GM12874 (cell line): ENCODE measurements at regions not wholly inside any gene's neighbourhood (a gene's known extent, or its start where the extent isn't known, plus 50 kb on each side); places are given as distances from the start of the nearest gene placed in this dataset.

Experiments
- TF ChIP-seq, protein P1 (sequence below): IDR thresholded peaks from 2 replicates; pipeline ENCODE4 v1.5.1; 2011; ENCODE audit warnings: low read depth, mild to moderate bottlenecking, control low read depth, low read length, moderate library complexity; ENCODE audit not compliant: insufficient read depth

DNA sequence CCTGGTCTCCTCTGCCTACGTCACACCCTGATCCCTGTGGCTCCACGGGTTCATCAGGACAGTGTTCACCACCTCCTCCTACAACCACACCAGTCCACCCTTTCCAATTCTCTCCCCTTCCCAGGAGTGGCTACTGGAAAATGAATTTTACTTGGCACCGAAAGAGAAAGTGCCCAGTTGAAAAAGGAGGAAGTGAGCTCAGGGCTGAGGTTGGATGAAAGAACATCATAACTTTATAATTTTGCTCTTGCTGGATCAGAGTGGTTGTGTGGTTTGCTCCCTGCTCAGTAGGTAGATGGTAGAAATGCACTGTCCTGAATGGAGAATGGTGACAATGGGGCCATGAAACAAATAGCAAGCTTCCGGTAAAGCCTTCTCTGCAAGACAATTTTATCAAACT, 140.3 kb upstream of the DDX18 start:
- TF ChIP-seq, protein P1, sequence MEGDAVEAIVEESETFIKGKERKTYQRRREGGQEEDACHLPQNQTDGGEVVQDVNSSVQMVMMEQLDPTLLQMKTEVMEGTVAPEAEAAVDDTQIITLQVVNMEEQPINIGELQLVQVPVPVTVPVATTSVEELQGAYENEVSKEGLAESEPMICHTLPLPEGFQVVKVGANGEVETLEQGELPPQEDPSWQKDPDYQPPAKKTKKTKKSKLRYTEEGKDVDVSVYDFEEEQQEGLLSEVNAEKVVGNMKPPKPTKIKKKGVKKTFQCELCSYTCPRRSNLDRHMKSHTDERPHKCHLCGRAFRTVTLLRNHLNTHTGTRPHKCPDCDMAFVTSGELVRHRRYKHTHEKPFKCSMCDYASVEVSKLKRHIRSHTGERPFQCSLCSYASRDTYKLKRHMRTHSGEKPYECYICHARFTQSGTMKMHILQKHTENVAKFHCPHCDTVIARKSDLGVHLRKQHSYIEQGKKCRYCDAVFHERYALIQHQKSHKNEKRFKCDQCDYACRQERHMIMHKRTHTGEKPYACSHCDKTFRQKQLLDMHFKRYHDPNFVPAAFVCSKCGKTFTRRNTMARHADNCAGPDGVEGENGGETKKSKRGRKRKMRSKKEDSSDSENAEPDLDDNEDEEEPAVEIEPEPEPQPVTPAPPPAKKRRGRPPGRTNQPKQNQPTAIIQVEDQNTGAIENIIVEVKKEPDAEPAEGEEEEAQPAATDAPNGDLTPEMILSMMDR, result no peak

DNA sequence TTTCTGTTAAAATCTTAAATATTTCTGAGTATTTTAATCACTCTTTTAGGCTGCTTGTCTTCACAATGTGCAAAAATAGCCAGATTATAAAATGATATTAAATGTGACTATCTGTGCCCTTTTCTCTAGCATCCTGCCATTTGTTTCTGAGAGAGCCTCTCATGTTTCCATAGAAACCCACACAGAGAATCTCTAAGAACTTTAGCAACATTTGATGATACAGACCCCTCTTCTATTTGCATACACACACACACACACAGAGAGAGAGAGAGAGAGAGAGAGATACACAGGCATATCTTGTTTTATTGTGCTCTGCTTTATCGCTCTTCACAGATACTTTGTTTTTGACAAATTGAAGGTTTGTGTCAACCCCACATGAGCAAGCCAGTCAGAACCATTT, 134.5 kb upstream of the DDX18 start:
- TF ChIP-seq, protein P1, result no peak

DNA sequence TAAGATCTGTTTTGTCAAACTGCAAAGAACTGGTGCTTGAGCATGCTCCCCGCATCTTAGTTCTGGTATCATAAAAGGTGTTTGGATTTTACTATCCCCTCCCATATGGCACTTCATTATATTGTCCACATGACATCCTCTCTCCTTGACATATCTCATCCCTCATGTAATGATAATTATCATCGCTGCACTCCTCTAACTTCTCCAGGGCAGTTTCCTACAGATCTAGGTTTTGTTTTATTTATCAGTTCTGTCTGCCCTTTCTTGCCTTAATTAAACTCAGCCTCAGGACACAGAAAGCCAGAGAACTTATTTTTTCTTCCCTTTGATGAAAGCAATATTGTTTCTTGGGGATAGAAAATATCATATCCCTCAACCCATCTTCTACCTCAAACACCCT, 129.6 kb upstream of the DDX18 start:
- TF ChIP-seq, protein P1, result no peak

DNA sequence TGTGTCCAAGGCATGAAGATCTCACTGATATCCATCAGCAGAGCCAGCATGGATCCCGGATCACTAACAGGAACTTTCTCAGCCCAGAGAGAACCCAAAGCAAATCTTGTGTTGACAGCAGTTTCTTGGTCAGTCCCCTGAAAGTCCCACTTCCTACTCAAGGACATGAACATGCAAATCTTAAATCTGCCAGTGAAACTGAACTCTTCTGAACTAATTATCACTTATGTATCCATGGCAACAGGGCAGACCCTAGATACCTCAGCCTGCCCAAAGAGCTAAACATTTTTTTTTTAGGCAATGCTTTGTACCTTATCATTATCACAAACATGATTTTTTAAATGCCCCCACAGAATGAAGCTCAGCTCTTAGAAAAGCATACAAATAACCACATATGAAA, 127.8 kb upstream of the DDX18 start:
- TF ChIP-seq, protein P1, result no peak

DNA sequence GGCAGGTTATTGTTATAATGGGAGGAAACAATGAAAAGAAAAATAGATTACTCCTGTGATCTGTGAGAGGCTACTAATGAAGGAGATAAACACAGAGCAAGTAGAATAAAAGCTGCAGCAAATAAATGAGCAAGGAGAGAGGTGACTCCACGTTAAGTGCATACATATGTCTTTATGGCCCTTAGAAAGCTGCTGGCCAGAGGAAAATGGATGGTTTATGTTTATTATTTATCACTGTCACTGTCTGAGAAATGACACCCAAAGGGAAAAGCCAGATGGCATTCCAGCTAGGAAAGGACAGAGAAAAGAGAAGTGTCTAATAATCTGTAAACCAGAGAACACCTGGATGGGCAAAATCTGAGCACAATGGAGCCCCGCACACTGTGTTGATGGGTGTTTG, 122.9 kb upstream of the DDX18 start:
- TF ChIP-seq, protein P1, result no peak

DNA sequence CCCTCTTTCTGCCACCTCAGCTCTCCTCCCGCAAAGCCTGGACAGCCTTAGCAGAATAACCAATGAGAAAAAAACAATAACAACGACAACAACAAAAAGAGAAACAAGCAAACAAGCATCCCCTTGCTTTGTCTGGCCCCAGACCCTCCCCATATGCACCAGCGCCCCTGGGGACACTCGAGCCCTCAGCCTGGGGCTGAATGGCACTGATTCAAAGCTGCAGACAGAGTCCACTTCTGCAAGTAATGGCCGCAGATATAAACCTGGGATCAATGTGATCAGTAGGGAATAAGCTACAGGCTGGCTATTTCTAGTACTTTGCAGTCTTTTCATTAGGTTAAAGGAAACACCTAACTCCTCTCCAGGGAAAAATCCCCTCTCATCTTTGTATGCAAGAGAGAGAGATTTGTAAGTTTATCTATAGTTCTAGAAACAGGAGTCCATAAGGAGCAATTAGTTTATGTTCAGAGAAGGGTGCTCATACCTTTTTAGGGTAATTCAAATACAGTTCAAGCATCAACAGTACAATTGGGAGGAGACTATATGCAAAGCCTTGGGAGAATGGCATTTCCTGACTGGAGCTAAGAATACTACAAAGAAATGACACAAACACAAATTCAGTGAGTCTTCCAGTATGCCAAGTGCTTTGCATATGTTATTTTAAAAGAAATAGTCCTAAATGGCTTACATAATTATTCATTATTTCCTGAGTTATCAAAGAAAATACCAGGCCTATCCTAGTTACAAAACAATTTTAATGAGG, 122.3 kb upstream of the DDX18 start:
- TF ChIP-seq, protein P1, result no peak

DNA sequence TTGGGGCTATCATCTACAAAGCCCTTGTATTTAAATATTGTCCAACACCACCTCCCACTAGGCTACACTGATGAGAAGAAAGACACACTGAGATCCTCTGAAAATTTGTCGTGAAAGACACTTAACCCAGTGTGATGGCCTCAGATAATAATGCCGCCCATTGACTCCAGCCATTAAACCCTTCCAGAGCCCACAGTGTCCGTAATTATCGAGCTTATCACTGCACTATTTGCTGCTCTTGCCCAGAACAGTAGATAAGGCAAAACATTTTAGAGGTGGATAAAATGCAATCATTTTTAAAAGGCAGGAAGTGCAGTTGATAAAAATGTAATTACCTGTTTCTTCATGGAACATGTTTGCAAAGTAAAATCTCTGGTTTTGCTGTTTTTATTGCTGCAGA, 121.3 kb upstream of the DDX18 start:
- TF ChIP-seq, protein P1, result no peak

DNA sequence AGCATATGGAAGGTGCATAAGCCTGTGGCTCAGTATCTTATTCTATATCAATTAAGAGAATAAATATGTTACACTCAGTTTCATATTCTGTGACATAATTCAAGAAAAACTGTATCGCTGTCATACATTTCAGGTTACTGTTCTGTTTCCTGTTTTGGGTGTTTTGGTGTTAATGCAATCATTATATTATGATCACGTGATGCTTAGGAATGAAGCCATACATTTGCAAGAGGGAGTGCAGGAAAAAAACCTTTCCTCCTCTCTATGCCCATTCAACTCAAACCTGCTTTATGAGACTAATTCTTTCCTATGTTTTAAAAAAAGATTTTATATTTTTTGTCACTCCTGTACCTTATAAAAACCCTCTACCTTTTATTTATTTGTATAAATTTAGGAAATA, 120.8 kb upstream of the DDX18 start:
- TF ChIP-seq, protein P1, result no peak
